H1 (cell line): ENCODE measurements at regions not wholly inside any gene's neighbourhood (a gene's known extent, or its start where the extent isn't known, plus 50 kb on each side); places are given as distances from the start of the nearest gene placed in this dataset.
"Not testable (repeated sequence)": the region's sequence is repeated elsewhere in the genome, so short reads cannot be mapped to it uniquely, and the experiment has no call there.

Source experiments
- BCL11A ChIP-seq, 2 experiments: IDR thresholded peaks; one replicate each; pipeline ENCODE4 v1.6.1; 2011; ENCODE audit warnings: low read depth in 2 of 2, low read length in 2 of 2, mild to moderate bottlenecking in 2 of 2
- CHD1 ChIP-seq: IDR thresholded peaks from 2 replicates; pipeline ENCODE4 v1.6.1; 2012; ENCODE audit warnings: low read depth, low read length, improper control_type of control experiment
- EP300 ChIP-seq, 2 experiments: IDR thresholded peaks; 1 replicate in 1 of 2; 2 replicates in 1 of 2; pipeline ENCODE4 v1.6.1; 2011 to 2012; ENCODE audit warnings: low read depth in 2 of 2, low read length in 2 of 2, mild to moderate bottlenecking in 2 of 2, borderline replicate concordance in 1 of 2, inconsistent platforms in 1 of 2, moderate library complexity in 1 of 2
- EZH2 ChIP-seq: fragments of 200-600 bp; sonication (generic); IDR thresholded peaks from 2 replicates; pipeline ENCODE4 v1.7.1; 2012; ENCODE audit warnings: low read depth, mild to moderate bottlenecking, moderate library complexity, low read length, inconsistent platforms; ENCODE audit not compliant: severe bottlenecking
- GABPA ChIP-seq: IDR thresholded peaks from 2 replicates; pipeline ENCODE4 v1.6.1; 2011; ENCODE audit warnings: mild to moderate bottlenecking, low read length, moderate library complexity, borderline replicate concordance; ENCODE audit not compliant: insufficient read depth
- HDAC6 ChIP-seq: IDR thresholded peaks from one replicate; pipeline ENCODE4 v1.7.1; 2012; ENCODE audit warnings: low read depth, mild to moderate bottlenecking, inconsistent platforms, low read length, moderate library complexity
- JUND ChIP-seq: IDR thresholded peaks from 2 replicates; pipeline ENCODE4 v1.6.1; 2011; ENCODE audit warnings: mild to moderate bottlenecking, improper control_type of control experiment, low read length
- POLR2A ChIP-seq, 2 experiments: IDR thresholded peaks; 1 replicate in 1 of 2; 2 replicates in 1 of 2; pipeline ENCODE4 v1.6.1; 2011; ENCODE audit warnings: low read depth in 2 of 2, low read length in 2 of 2, mild to moderate bottlenecking in 2 of 2; ENCODE audit errors: control extremely low read depth in 1 of 2
- POLR2AphosphoS5 ChIP-seq: IDR thresholded peaks from 2 replicates; pipeline ENCODE4 v1.6.1; 2011; ENCODE audit warnings: low read depth, low read length
- RAD21 ChIP-seq, 2 experiments: IDR thresholded peaks in 1 of 2; conservative IDR thresholded peaks in 1 of 2; 2 replicates each; pipeline ENCODE4 v1.6.1; 2011; ENCODE audit warnings: low read depth in 2 of 2, low read length in 2 of 2, improper control_type of control experiment in 1 of 2, inconsistent platforms in 1 of 2, mild to moderate bottlenecking in 1 of 2, moderate library complexity in 1 of 2
- TAF1 ChIP-seq: IDR thresholded peaks from 2 replicates; pipeline ENCODE4 v1.6.1; 2011; ENCODE audit warnings: mild to moderate bottlenecking, low read depth, low read length
- TF ChIP-seq, protein P1 (sequence below), 3 experiments: IDR thresholded peaks; 1 replicate in 2 of 3; 2 replicates in 1 of 3; pipeline versions ENCODE4 v1.5.1 to v1.6.1; 2011; ENCODE audit warnings: low read length in 3 of 3, mild to moderate bottlenecking in 3 of 3, inconsistent platforms in 2 of 3, low read depth in 1 of 3, moderate library complexity in 1 of 3; ENCODE audit not compliant: insufficient read depth in 1 of 3; ENCODE audit errors: control extremely low read depth in 1 of 3
- TF ChIP-seq, protein P2 (sequence below): IDR thresholded peaks from 2 replicates; pipeline ENCODE4 v1.6.1; 2011; ENCODE audit warnings: low read depth, mild to moderate bottlenecking, low read length; ENCODE audit not compliant: insufficient read depth
- TF ChIP-seq, protein P3 (sequence below): IDR thresholded peaks from 2 replicates; pipeline ENCODE4 v1.6.1; 2011; ENCODE audit warnings: low read length, improper control_type of control experiment

DNA sequence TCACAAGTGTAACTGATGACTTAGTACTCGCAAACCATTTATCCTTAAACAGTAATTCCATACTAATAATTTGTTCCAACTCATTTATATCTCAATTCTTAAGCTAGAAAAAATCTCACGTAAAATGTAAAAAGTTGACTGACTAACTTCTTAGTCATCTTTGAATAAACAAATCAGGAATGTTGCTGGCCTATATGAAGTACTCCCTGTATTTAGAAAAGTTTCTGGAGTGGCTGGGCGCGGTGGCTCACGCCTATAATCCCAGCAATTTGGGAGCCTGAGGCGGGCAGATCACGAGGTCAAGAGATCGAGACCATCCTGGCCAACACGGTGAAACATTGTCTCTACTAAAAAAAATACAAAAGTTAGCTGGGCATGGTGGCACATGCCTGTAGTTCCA is 220.6 kb upstream of the FAM240B start:
- TF ChIP-seq, protein P1, sequence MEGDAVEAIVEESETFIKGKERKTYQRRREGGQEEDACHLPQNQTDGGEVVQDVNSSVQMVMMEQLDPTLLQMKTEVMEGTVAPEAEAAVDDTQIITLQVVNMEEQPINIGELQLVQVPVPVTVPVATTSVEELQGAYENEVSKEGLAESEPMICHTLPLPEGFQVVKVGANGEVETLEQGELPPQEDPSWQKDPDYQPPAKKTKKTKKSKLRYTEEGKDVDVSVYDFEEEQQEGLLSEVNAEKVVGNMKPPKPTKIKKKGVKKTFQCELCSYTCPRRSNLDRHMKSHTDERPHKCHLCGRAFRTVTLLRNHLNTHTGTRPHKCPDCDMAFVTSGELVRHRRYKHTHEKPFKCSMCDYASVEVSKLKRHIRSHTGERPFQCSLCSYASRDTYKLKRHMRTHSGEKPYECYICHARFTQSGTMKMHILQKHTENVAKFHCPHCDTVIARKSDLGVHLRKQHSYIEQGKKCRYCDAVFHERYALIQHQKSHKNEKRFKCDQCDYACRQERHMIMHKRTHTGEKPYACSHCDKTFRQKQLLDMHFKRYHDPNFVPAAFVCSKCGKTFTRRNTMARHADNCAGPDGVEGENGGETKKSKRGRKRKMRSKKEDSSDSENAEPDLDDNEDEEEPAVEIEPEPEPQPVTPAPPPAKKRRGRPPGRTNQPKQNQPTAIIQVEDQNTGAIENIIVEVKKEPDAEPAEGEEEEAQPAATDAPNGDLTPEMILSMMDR (IDR thresholded peaks at IDR 0.05; ENCODE audit: control extremely low read depth in 1 of 3, insufficient read depth in 1 of 3, low read depth in 1 of 3, low read length in 3 of 3) = not testable (repeated sequence)
- TF ChIP-seq BCL11A (IDR thresholded peaks at IDR 0.05; ENCODE audit: low read depth in 2 of 2, low read length in 2 of 2); EZH2; POLR2A (IDR thresholded peaks at IDR 0.05; ENCODE audit: control extremely low read depth in 1 of 2, low read depth in 2 of 2, low read length in 2 of 2); RAD21 (IDR thresholded peaks at IDR 0.05 in 1 of 2, conservative IDR thresholded peaks at IDR 0.05 in 1 of 2; ENCODE audit: low read depth in 2 of 2, low read length in 2 of 2); EP300 (IDR thresholded peaks at IDR 0.05; ENCODE audit: borderline replicate concordance in 1 of 2, low read depth in 2 of 2, low read length in 2 of 2); GABPA; POLR2AphosphoS5; TAF1; CHD1; HDAC6; JUND: not testable (repeated sequence)
- TF ChIP-seq, protein P2, sequence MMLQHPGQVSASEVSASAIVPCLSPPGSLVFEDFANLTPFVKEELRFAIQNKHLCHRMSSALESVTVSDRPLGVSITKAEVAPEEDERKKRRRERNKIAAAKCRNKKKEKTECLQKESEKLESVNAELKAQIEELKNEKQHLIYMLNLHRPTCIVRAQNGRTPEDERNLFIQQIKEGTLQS = not testable (repeated sequence)
- TF ChIP-seq, protein P3, sequence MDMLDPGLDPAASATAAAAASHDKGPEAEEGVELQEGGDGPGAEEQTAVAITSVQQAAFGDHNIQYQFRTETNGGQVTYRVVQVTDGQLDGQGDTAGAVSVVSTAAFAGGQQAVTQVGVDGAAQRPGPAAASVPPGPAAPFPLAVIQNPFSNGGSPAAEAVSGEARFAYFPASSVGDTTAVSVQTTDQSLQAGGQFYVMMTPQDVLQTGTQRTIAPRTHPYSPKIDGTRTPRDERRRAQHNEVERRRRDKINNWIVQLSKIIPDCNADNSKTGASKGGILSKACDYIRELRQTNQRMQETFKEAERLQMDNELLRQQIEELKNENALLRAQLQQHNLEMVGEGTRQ = not testable (repeated sequence)
